SJSA1 (cell line): ENCODE measurements at regions not wholly inside any gene's neighbourhood (a gene's known extent, or its start where the extent isn't known, plus 50 kb on each side); places are given as distances from the start of the nearest gene placed in this dataset.
"Not testable (repeated sequence)": the region's sequence is repeated elsewhere in the genome, so short reads cannot be mapped to it uniquely, and the experiment has no call there.

ENCODE experiments used
- DNase-seq, 2 experiments: peaks; one replicate each; pipeline ENCODE4 v3.0.0-alpha.2; 2015 to 2020; ENCODE audit warnings: low spot score in 2 of 2, low read depth in 1 of 2
- H3K27ac ChIP-seq: fragments of 250-450 bp; sonication (Bioruptor Pico); 2 replicates; pipeline ENCODE4 v1.5.1; 2020; ENCODE audit warnings: mild to moderate bottlenecking, moderate library complexity
- H3K27me3 ChIP-seq: fragments of 250-450 bp; sonication (Bioruptor Pico); replicated peaks from 2 replicates; pipeline ENCODE4 v1.5.1; 2020; ENCODE audit warnings: mild to moderate bottlenecking, moderate library complexity
- H3K36me3 ChIP-seq: fragments of 250-450 bp; sonication (Bioruptor Pico); 2 replicates; pipeline ENCODE4 v1.5.1; 2020; ENCODE audit warnings: mild to moderate bottlenecking
- H3K4me1 ChIP-seq: fragments of 250-450 bp; sonication (Bioruptor Pico); replicated peaks from 2 replicates; pipeline ENCODE4 v1.6.1; 2021; ENCODE audit warnings: mild to moderate bottlenecking
- H3K4me3 ChIP-seq: fragments of 250-450 bp; sonication (Bioruptor Pico); 2 replicates; pipeline ENCODE4 v1.5.1; 2020; ENCODE audit warnings: mild to moderate bottlenecking
- H3K9me3 ChIP-seq: fragments of 250-450 bp; sonication (Bioruptor Pico); replicated peaks from 2 replicates; pipeline ENCODE4 v1.5.1; 2020; ENCODE audit warnings: mild to moderate bottlenecking

- H3K4me3 ChIP-seq: no peak overlapping the region
- no peaks in the 10 kb centered on the region for H3K9me3 ChIP-seq
- H3K4me1 ChIP-seq: no peaks in the 10 kb centered on the region
- H3K27ac ChIP-seq: no peak overlapping the region
- DNase-seq: no peak
- H3K36me3 ChIP-seq: no peaks in the 10 kb centered on the region
- no peaks in the 10 kb centered on the region for H3K27me3 ChIP-seq
These were observed 92.4 kb downstream of the JRKL start for GRCh38 chr11:96482193-96482592.

- Histone ChIP-seq H3K4me1 (0 out of 2 replicates have a peak, but pooled peaks cover 4% of the 10 kb centered on the region), H3K27ac (no peak overlapping the region), H3K9me3 (no peaks in the 10 kb centered on the region), H3K4me3 (no peak overlapping the region), H3K27me3 (no peaks in the 10 kb centered on the region), H3K36me3 (no peaks in the 10 kb centered on the region)
- DNase-seq: no peak
These were observed 93.7 kb downstream of the JRKL start for GRCh38 chr11:96483374-96483955.

GRCh38 chr11:96484361-96484760, 94.5 kb downstream of the JRKL start:
- no peak overlapping the region for H3K27ac ChIP-seq
- 0 out of 2 replicates have a peak, but pooled peaks cover 4% of the 10 kb centered on the region for H3K4me1 ChIP-seq
- no peak for DNase-seq
- H3K36me3 ChIP-seq: no peaks in the 10 kb centered on the region
- H3K4me3 ChIP-seq: no peak overlapping the region
- H3K9me3 ChIP-seq: no peaks in the 10 kb centered on the region
- H3K27me3 ChIP-seq: no peaks in the 10 kb centered on the region

GRCh38 chr11:96486890-96487611, 97.2 kb downstream of the JRKL start:
- DNase-seq: peak; percentile 39 to 46
- Histone ChIP-seq H3K36me3 (no peaks in the 10 kb centered on the region), H3K27ac (peak overlapping the region; percentile 49; the same call in 1 of the 2 replicates), H3K4me3 (peak overlapping the region; percentile 19; the same call in 1 of the 2 replicates), H3K4me1 (0 out of 2 replicates have a peak, but pooled peaks cover 4% of the 10 kb centered on the region), H3K27me3 (no peaks in the 10 kb centered on the region), H3K9me3 (no peaks in the 10 kb centered on the region)

- not testable (repeated sequence) for H3K36me3 ChIP-seq, H3K4me1 ChIP-seq, H3K27me3 ChIP-seq, DNase-seq, H3K9me3 ChIP-seq, H3K4me3 ChIP-seq, H3K27ac ChIP-seq
These were observed 99.1 kb downstream of the JRKL start for GRCh38 chr11:96488911-96489310.

GRCh38 chr11:96500440-96500839, 110.6 kb downstream of the JRKL start:
- Histone ChIP-seq H3K4me3 (no peak overlapping the region), H3K27me3 (no peaks in the 10 kb centered on the region), H3K4me1 (no peaks in the 10 kb centered on the region), H3K9me3 (no peaks in the 10 kb centered on the region), H3K27ac (no peak overlapping the region), H3K36me3 (no peaks in the 10 kb centered on the region)
- no peak for DNase-seq

- H3K9me3 ChIP-seq: no peaks in the 10 kb centered on the region
- H3K27me3 ChIP-seq: no peaks in the 10 kb centered on the region
- H3K4me1 ChIP-seq: peaks cover 12% of the 10 kb centered on the region
- H3K36me3 ChIP-seq: no peaks in the 10 kb centered on the region
- H3K4me3 ChIP-seq: peak overlapping the region; percentile 13
- DNase-seq: peak in 1 of 2 experiments; percentile 7
- peak overlapping the region; percentile 80 for H3K27ac ChIP-seq
These were observed 116.2 kb downstream of the JRKL start for GRCh38 chr11:96506041-96506440.

- DNase-seq: peak; percentile 45 to 53
- H3K27me3 ChIP-seq: no peaks in the 10 kb centered on the region
- H3K4me1 ChIP-seq: peaks cover 12% of the 10 kb centered on the region
- peak overlapping the region; percentile 80 for H3K27ac ChIP-seq
- H3K36me3 ChIP-seq: no peaks in the 10 kb centered on the region
- H3K4me3 ChIP-seq: no peak overlapping the region
- H3K9me3 ChIP-seq: no peaks in the 10 kb centered on the region
These were observed 117.1 kb downstream of the JRKL start for GRCh38 chr11:96506953-96507354.

GRCh38 chr11:96508861-96509260, 119.0 kb downstream of the JRKL start:
- Histone ChIP-seq H3K9me3 (no peaks in the 10 kb centered on the region), H3K4me3 (no peak overlapping the region), H3K27ac (no peak overlapping the region), H3K36me3 (no peaks in the 10 kb centered on the region), H3K27me3 (no peaks in the 10 kb centered on the region), H3K4me1 (peaks cover 12% of the 10 kb centered on the region)
- DNase-seq: no peak

- Histone ChIP-seq H3K4me1 (no peaks in the 10 kb centered on the region), H3K4me3 (no peak overlapping the region), H3K27ac (no peak overlapping the region), H3K36me3 (no peaks in the 10 kb centered on the region), H3K9me3 (no peaks in the 10 kb centered on the region), H3K27me3 (no peaks in the 10 kb centered on the region)
- no peak for DNase-seq
These were observed 131.1 kb downstream of the JRKL start for GRCh38 chr11:96520939-96521338.

- Histone ChIP-seq H3K36me3 (no peaks in the 10 kb centered on the region), H3K4me1 (no peaks in the 10 kb centered on the region), H3K4me3 (no peak overlapping the region), H3K9me3 (no peaks in the 10 kb centered on the region), H3K27ac (no peak overlapping the region), H3K27me3 (no peaks in the 10 kb centered on the region)
- no peak for DNase-seq
These were observed 133.8 kb downstream of the JRKL start for GRCh38 chr11:96523656-96524055.

- Histone ChIP-seq H3K36me3 (no peaks in the 10 kb centered on the region), H3K4me1 (no peaks in the 10 kb centered on the region), H3K4me3 (no peak overlapping the region)
These were observed 134.7 kb downstream of the JRKL start for GRCh38 chr11:96524475-96524874.

GRCh38 chr11:96530473-96530872, 140.7 kb downstream of the JRKL start:
- Histone ChIP-seq H3K4me1 (no peaks in the 10 kb centered on the region), H3K9me3 (no peaks in the 10 kb centered on the region), H3K36me3 (no peaks in the 10 kb centered on the region), H3K4me3 (no peak overlapping the region), H3K27ac (no peak overlapping the region), H3K27me3 (no peaks in the 10 kb centered on the region)
- DNase-seq: no peak

More at GRCh38 chr11:96524475-96524874, 134.7 kb downstream of the JRKL start:
- Histone ChIP-seq H3K27ac (no peak overlapping the region), H3K27me3 (no peaks in the 10 kb centered on the region), H3K9me3 (no peaks in the 10 kb centered on the region)
- no peak for DNase-seq

GRCh38 chr11:96538104-96538503, 148.3 kb downstream of the JRKL start:
- Histone ChIP-seq H3K4me3 (no peak overlapping the region), H3K36me3 (no peaks in the 10 kb centered on the region), H3K27ac (no peak overlapping the region), H3K27me3 (no peaks in the 10 kb centered on the region), H3K9me3 (no peaks in the 10 kb centered on the region), H3K4me1 (no peaks in the 10 kb centered on the region)
- no peak for DNase-seq
